ENCODE measurements at regions not wholly inside any gene's neighbourhood (a gene's known extent, or its start where the extent isn't known, plus 50 kb on each side); places are given as distances from the start of the nearest gene placed in this dataset.

DNA sequence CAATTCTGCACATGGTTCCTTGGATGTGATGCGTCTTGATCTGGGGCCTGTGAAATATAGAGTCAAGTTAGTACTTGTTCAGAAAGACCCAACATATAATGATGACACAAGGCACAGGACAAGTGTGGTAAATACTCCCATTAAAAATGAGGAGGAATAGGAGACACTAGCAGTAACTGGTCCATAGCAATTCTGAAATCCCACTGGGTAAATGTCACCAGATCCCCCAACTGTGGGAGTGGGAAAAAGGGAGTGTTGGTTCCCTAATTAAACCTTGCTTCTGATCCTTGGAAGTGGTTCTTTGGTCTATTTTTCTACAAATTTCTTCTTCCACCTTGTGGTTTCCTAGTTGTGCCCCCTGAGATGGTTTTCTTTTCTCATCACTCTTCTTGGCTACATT lies 62.5 kb upstream of the NRP1 start:
- DNase-seq, result no peak

DNA sequence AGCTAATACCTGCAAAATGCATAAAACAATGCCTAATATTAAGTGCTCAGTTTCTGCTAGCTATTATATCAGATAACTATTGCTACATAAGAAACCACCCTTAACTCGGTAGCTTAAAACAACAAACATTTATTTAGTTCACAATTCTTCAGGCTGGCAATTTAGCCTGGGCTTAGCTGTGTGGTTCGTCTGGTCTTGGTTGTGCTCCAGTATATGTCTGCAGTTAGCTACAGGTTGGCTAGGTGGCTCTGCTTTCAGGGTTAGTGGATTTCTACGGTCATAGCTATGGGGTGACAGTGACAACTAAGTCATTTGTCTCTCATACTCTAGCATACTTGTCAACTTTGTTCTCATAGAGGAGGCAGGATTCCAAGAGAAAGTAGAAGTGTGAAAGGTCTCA lies 61.8 kb upstream of the NRP1 start:
- DNase-seq, result no peak

DNA sequence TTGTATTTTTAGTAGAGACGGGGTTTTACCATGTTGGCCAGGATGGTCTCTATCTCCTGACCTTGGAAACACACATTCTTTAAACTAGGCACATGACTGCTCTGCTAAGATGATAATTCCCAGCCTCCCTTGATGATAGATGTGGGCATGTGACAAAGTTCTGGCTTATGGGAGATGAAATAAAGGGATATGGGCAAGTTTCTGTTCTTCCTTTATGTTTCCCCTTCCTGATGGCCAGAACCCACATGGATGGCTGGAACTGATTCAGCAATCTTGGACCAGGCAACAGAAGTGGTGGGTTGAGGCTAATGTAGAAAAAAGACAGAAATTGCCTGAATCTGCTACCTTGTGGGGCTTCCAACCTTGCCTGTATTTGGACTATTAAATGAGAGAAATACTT lies 60.7 kb upstream of the NRP1 start:
- DNase-seq, result no peak

DNA sequence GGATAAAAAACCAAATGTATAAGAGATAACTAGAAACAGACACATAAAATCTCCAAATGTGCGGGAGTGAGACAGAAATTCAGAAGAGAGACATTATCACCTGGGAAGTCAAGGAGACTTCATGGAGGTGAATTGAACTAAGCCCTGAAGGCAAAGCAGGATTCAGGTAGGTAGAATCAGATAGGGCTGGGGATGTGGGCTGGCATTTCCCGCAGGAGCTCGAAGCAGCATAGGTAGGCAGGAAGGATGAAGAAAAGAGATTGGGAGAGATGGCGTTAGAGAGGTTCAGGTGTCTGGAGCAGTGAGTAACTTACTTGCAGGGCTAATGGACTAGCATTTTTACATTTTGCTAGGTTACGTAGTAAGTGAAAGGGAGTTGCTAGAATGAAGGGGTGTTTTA lies 58.2 kb upstream of the NRP1 start:
- no peak for DNase-seq

DNA sequence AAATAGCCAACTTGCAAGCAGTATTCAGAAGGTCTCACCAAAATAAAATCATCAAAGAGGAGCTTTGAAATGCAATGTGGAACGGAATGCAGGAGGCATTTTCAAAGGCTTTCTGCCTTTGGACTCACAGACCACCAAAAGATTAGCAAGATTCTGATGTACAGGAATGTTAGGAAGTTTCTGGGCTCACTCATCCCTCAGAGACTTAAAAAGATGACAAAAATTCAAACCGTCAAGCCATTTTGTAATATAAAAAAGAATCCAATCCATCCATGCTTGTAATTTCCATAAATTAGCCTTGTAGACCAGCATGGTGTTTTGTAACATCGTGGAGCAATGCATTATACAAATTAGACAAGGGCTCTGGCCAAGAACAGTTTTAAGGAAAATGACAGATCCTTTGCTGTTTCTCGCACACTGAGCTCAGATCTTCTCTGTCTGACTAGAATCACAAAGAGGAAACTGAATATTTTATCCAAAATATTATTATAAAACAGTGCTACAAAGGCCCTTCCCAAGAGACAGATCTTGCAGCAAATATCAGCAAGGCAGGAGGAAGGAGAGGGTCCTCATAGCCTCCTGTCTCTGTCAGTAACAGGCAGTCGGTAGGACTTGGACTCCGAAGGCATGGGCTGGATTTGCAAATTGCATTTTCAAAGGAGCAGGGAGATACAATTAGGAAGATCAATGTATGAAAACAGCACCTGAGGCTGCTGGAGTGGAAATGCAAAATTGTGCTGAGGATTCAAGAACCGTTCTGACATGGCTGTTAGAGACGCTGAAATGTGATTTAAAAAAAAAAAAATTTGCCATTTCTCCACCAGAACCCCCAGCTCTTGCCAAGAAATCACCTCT lies 57.4 kb upstream of the NRP1 start:
- no peak for DNase-seq

DNA sequence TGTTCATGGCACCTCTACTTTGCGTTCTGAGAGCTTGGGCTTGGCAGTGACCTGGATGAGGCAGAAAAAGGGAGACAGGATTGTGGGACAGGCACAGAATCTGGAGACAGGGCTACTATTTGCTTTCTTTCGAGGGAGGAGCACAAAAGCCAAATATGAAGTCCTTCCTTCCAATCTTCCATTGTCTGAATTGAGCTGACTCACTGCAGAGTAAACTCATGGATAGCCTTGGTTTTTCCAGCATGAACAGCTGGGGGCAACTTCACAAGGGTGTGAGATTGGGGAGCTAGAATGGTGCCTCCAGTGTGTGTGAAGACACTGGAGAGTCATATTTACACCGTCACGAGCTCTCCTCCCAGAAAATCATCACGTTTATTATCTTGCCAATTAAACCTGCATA lies 55.6 kb upstream of the NRP1 start:
- no peak for DNase-seq

DNA sequence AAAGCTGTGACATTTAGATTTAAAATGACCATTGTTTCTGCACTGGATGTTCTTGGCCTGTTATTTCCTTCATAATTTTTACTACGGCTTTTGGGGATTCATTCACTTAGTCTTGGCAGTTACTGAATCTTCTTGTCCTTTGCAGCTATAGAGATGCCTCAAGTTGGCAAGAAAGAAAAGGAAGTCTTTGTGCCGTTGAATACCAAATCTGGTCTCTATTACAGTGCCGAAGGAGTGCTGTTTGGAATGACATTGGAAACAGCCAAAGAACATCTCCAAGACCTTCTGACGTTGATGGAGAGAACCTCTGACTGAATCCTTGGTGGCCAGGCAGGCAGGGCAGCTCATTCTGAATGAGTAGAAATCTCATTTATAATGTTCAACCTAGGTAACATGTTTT lies 54.3 kb upstream of the NRP1 start:
- no peak for DNase-seq

DNA sequence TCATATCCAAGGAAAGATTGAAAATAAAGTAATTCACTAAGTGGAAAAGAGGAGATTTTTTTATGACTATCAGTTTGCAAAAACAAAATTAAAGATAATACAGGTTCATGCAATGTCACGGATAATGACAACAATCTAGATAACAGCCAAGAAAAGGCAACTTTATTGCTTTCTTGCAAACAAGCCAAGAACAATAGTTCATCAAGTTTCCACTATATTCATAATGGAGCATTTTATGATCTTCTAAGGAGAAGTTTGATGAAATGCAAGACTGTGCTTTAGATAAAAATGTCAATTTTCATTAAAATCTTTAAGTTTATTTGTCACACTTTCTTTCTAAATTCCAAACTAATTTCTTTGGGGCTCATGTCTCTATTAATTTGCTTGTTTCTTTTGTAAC lies 53.9 kb upstream of the NRP1 start:
- DNase-seq, result no peak

DNA sequence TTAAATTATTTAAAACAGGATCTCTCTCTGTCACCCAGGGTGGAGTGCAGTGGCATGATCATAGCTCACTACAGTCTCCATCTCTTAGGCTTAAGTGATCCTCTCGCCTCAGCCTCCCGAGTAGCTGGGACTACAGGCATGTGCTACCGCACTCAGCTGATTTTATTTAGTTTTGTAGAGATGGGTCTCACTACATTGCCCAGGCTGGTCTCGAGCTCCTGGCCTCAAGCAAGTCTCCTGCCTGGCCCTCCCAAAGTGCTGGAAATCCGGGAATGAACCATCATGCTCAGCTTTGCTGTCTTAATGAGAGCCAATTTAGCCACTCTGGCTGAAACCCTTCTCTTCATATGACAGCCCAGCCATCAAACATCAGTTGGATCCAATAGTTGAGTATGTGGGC lies 53.3 kb upstream of the NRP1 start:
- DNase-seq, result no peak

DNA sequence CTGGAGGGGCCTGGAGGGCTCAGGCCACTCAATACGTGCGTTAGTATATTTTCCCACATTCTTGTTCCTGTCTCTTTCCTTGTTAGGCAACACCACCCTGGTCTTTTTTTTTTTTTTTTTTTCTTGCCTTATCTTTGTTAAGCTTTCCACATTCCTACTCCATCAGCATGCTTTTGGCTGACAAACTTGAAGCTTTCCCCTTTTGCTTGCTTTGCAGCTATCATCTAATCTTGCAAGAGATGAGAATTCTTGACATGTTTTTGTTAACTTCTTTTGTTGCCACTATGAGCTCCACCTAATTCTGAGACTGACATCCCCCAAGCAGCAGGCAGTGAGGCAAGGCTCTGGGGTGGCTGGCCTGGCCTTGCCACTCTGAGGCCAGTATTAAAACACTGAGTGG lies 52.5 kb upstream of the NRP1 start:
- no peak for DNase-seq

DNA sequence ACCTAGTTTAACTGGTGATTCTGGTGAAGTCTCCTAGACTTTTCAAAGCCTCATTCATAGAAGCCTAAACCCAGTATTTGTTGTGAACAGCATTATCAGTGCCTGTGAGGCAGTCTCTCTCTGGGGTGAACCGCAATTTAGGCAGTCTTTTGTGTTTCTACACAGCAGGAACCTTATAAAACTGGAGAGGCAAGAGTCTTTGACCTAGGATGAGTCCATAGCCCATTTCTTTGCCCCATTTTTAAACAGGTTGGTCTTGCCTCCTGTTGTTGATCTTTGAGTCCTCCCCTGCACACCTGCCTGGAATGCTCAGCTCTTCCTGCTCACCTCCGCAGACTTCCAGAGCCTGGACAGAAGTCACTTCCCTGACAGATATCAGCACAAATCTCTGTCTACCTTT lies 51.2 kb upstream of the NRP1 start:
- no peak for DNase-seq

DNA sequence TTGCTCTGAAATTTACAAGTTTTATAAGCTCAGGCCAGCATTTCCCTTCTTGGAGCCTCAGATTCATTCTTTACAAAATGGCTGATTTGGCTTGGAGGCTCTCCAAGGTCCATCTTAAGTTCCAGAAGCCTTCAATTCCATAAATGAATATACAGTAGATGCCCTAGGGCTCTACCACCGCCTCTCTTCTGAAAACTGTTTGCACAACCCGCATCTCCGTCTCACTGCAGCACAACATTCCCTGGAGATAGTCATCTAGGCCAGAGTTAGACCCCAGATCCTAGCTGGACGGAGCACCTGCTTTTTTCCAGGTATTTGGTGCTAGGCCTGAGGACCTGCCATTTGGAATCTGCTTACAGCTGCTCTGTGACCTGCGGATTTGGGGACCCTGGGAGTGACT lies 50.5 kb upstream of the NRP1 start:
- no peak for DNase-seq

All from CD4-positive, alpha-beta T cell treated with Interleukin-17A for 4 hours (primary cell).